Activated CD4-positive, CD25-positive, alpha-beta regulatory T cell treated with anti-CD3 and anti-CD28 coated beads, Interleukin-2, amount 50 U/mL, for 24 hours (primary cell): ENCODE measurements at regions not wholly inside any gene's neighbourhood (a gene's known extent, or its start where the extent isn't known, plus 50 kb on each side); places are given as distances from the start of the nearest gene placed in this dataset.
"Not testable (repeated sequence)": the region's sequence is repeated elsewhere in the genome, so short reads cannot be mapped to it uniquely, and the experiment has no call there.

Experiments used
- ATAC-seq, 2 donors: fragments of 150-1000 bp; cut with Tn5 transposase; one replicate each; pipeline ENCODE4 v1.10.0; 2021; ENCODE audit warnings: mild to moderate bottlenecking in 1 of 2, moderate library complexity in 1 of 2

DNA sequence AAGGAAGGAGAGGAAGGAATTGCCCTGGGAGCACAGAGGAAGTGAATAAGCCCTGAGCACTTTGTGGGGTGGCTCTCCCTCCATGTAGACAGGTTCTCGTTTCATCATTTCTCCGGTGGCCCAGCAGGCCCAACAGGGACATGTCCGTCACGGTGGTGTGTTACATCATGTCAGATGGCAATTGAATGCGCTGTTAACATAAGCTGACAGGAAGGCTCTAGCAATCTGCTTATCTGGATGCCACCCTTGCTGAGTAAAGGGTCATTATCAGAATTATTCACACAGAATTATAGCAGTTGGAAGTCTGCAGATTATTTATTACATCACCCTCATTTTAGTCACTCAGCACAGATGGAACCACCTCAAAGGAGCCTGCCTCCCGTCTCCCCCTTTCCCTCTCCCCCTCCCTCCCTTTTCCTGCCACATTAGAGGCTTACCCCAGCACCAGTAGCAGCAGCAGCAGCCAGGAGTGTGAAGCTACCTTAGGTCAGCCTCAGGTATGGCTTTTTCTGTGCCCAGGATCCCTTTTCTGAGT lies 124.3 kb upstream of the TRIM2 start:
- no peak for ATAC-seq

DNA sequence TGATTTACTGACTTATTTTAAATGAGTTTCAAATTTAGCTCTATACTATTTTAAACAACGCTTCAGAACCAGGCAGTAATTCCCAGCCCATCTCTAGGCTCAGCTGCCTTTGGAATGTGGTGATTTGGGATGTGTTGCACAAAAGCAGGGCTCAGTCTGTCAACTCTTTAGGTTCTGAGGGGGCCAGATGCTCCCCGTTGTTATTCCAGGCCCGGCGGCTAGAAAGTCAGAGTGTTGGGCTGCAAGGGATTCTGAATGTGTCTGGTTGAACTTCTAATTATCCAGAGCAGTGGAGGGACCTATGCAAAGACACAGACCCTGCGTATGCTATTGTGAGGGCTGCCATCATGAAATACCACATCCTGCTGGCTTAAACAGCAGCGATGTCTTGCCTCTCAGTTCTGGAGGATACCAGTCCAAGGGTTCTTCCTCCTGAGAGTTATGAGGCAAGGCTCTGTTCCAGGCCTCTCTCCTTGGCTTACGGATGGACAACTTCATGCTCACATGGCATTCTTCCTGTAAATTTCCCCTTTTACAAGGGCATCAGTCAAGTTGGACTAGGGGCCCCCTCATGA lies 123.2 kb upstream of the TRIM2 start:
- no peak for ATAC-seq

DNA sequence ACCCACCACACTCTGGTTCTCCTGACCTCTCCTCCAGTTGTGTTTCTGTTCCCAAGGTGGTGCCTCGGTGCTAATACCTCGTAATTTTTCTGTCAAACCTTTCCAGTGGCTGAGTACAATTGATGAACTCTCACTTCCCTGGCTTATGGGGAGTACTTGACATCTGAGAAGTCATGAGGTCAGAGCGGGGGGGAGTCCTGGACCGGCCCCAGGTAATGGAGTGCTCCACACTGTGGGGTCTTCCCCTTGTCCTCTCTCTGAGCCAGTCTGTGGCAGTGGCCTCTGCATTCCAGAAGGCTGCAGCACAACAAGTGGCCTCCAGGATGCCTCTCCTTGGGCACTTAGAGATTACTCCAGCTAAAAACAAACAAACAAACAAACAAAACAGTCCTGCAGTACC lies 122.5 kb upstream of the TRIM2 start:
- no peak for ATAC-seq

DNA sequence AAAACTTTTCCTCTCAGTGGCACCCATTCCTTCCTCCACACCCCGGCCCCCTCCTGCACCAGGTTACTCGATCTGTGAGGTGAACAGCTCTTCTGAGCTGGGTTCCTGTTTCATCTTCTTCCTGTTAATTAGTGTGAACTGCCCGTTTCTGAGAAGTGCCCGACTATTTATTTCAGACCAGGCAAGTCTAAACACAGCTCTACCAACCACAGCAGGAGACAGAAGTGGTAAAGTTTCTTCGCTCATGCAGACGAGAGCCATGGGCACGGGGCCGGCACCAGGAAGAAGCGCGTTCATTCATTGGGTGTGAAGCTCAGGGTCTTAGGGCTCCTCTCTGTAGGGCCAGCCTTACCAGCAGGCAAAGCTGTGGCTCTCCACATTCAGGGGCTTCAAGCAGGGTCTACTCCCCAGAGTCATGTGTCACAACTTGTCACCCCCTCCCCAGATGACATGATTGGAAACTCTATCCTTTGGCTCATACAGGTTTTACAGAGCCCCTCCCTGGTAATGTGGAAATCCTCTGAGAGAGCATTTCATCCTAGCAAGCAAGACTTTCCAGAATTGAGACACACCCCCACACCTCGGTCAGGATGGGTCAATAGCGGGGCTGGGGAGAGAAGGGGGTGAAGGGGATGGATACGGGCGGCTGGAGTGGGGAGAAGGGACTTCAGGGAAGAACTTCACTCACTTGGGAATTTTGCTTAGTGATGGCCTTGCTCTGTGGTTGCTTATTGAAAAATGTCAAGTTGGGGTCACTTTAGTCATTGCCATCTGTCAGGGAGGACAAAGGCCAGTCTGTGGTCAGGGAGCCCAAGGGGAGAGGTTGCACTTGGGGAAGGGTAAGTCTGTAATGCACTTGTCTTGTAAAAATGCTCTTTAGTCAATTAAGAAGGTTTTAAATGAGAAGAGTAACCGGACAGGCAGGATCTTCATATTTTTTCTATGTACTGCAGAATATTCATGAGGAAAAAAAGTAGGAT lies 121.6 kb upstream of the TRIM2 start:
- ATAC-seq = peak in 1 of 2 donors; percentile 24

DNA sequence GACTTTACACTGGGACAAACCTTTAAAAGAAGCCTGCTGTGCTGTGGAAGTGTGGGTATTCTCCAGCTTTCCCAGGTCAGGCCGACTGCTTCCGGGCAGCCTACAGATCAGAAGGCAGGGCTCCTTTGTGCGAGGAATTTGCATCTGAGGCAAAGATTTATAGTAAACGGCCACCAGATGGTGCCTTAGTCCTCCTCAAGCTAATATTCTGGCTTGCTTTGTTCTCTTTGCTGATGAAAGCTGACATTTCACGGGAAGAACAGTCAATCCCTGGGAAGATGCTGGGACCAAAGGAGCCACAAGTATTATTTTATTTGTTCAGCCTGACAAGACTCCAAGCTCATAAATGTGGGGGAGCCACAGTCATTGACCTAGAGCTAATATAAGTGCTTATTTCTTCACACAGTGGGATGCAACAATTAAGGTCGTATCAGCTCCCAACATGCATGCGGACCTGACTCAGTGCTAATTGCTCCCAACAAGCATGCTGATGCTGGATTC lies 120.7 kb upstream of the TRIM2 start:
- ATAC-seq = peak in 1 of 2 donors; percentile 41

DNA sequence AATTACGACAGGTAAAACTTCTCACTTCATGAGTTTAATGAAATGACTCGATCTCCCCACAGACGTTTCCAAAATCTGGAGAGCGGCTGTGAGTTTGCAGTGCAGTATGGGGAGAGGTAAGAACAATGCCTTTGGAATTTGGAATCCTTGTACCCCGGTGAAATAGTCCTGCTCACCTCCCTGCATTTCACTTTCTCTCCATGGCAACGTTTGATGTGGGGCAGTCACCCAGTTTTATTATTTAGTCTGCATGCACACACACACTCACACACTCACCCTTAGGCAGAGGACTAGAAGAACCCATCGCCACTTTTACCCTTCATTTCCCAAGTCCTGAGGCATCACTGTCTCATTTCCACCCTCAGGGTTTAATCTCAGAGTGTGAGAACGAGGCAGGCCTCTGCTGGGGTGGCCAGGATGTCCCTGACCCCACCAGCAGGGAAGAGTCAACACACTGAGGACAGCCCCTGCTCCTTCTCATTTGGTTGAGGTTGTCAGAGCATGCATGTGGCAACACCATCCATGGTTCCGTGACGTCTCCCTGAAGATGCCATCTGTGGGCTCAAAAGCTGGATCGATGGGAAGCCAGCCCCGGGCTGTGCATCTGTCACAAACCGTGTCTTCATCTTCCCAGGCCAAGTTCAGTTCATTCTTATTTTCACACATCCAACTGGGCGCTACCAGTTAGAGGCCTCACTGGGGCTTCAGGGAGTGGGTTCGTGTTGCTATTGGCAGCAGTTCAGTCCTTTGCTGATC lies 119.8 kb upstream of the TRIM2 start:
- ATAC-seq = no peak

DNA sequence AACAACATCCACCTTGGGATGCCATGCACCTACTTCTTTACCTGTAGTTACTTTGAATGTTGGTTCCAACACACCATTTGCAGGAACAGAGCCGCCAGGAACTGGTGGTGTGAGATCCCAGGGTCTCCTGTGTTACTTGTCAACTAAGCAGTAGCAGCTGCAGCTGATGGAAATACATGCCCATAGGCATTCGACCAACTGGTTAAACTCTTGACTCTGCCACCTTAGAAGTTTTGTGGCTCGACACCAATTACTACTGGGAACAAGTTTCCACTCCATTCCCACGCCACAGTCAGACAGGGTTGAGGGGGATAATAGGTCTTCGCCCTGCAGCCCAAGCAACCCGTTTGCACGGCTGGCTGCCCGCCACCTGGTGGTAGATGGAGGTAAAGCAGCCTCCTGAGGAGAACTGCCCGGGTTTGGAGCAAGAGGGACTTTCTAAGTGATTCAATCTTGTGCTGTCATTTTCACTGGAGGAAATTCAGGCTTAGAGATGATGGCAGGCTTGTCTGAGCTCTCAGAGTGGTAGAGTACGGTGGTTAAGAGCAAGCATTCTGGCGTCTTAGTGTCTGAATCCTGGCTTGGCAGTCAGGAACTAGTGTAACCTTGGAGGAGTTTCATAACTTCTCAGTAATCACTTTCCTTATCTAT lies 119.1 kb upstream of the TRIM2 start:
- ATAC-seq = peak; percentile 80 to 90

DNA sequence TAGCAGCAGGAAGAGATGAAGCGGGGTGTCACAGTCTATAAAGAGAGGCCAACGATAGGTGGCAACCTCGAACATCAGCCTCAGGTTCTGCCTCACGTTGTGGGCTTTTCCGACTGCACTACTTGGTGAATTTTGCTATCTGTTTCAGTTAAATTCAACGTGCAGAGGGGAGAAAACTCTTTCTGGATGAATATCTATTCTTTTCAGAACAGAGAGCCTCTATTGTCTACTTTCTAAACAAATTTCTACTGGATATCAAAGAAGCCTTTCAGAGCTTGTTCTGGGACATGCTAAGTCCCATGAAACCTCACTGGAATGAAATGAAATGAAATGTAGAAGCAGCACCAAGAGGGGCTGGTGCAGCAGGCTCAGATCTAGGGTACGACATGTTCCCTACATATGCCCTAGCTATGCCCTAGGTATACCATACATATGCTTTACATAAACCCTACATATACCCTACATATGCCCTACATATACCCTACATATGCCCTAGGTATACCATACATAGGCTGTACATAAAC lies 116.5 kb upstream of the TRIM2 start:
- ATAC-seq = no peak

DNA sequence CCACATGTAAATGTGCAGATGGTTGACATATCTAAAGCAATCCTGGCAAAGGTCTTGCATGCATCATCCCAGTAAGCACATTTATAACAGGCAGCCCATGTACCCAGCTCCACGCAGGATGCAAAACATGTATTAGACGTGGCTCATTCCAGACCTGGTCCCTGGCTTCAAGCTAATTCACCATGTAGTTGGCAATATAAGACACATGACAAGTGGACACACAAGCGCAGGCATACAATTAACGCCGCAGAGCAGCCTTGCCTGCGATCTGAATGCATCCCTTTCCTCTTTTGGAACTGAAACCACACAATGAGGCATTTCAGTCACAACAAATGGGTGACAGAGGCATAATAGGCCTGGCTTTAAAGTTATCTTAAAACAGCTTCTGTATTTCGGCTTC lies 114.5 kb upstream of the TRIM2 start:
- ATAC-seq = no peak

DNA sequence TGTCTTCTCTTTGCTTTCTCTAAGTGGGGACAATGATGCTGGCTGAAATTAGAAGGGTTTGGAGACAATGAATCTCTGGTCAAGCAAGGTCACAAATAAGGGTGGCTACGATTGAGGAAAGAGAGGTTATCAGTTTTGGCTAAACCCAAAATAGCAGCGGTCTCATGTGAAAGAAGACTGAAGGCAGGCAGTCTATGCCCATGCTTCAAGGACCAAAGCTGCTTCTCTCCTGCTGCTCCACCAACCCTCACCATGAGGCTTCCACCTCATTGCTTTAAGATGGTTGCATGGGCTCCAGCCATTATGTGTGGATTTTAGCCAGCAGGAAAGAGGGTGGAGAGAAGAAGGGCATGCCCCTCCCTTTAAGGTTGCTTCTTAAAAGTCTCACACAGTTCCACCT lies 114.1 kb upstream of the TRIM2 start:
- ATAC-seq = no peak

DNA sequence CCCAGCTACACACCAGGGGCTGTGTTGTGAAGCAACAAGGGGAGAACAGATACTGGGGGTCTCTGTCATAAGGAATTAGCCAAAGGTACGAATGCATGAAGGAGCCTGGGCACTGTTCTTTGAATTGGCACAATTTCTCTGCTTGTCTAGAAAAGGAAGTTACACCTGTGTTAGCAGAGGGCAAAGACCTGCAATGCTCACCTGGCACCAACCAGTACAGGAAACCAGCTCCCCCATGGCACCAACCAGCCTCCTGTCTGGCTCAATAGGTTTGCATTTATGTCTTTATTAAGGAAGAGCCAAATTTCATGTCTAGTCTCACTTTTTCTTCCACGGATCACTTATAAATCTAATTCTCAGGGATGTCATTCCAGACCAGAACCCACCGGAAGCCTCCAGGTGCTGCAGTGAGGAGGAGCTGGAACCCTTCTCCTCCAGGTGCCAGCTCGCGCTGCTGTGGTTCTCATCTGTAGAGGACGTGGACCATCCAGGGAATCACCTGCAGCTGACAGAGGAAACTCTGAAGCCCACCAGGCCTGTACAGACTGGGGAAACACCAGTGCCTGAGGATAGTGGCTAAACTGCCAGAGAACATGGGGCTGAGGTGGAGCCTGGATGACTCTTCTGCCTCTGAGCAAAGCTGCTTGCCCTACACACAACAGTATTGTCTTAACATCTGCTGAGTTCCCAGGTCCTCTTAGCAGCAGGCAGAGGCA lies 113.4 kb upstream of the TRIM2 start:
- ATAC-seq = no peak

DNA sequence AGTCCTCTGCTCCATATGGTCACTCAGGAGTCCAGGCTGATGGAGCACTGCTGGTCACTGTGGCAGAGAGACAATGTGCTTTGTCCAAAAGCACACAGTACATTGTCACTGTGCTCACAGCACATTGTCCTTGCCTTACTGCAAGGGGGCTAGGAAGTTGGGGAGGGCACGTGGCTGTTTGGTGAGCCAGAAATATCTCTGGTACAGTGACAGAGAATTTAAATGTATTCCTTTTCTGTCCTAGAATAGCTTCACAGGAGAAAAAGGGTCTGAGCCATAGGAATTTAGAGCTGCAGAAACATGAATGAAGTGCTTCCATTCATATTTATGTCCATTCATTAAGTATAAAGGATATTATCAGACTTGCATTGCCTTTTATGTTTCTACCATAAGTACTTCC lies 110.8 kb upstream of the TRIM2 start:
- no peak for ATAC-seq

DNA sequence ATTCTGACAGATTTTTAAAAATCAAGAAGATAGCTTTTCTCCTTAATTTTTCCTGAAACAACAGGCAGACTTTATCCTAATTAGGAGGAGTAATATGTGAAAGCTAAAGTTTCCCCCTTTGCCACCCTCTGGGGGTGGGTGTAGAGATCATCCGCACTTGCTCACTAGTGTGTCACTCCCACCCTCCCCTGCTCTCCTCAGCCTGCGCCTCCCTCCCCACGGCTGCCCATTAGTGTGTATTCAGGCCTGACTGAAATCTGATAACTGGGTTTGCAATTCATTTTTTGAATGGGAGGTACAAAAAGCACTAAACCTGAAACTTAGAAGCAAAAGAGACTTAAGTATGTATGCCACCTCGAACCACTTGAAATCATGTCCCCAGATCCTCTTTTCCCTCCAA lies 110.4 kb upstream of the TRIM2 start:
- no peak for ATAC-seq

DNA sequence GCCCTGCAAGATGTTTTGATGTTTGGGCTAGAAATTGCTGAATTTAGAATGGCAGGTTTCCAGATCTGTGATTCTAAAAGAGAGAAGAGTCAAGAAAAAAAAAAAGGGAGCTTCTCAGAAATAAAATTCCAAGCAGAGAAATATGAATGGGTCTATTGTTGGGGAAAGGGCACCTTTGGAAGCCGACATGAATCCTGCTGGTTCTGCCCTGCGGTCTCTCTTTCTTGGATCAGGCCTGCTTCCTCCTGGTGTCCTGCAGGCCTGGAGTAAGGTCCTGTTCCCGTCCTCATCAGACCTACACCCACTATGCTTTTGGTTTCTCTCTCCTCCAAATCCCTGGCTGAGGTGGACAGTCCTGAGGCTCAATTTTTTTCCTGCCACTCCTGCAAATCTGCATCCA lies 109.8 kb upstream of the TRIM2 start:
- ATAC-seq = no peak

DNA sequence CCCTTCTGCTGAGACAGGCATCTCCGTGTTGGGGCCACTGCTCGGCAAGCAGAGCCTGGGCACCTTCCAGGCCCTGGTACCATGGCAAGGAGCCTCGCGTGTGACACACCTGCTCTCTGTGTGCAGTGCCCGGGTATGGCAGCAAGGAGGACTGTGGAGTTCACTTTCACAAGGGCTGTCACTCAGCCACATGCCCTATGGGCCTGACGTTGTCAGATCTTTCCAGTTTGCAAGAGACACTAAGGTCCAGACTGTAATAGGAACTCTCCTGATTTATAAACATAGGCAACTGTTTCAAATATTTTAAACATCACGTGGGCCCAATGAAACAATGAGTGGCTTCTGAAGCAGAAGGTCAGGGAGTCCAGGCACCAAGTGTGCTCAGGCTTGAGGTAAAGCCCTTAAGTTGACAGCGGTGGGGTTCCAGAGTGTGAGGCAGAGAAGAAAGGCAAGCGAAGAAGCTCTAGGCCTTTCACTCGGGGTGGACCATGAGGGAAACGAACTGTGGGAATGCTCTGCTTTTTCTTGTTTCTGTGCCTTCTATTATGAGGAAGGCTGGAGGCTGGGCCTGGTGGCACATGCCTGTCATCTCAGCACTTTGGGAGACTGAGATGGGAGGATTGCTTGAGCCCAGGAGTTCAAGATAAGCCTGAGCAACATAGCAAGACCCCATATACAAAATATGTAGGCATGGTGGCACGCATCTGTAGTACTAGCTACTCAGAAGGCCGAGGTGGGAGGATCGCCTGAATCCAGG lies 108.6 kb upstream of the TRIM2 start:
- ATAC-seq = no peak

DNA sequence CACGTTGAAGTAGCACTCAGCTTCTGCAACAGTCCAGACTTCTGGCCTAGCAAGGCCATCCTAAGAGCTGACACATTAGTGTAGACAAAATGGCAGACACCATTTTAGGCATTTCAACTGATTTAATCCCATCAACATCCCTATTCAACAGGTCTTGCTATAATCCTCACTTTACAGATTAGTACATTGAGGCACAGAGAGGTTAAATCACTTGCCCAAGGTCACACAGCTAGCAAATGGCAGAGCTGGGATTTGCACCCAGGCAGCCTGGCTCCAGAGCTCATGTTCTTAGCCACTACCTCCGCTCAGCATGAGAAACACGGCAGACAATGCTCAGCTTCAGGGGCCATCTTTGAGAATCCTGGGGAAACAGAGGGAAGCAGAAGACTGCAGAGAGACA lies 107.9 kb upstream of the TRIM2 start:
- ATAC-seq = no peak

DNA sequence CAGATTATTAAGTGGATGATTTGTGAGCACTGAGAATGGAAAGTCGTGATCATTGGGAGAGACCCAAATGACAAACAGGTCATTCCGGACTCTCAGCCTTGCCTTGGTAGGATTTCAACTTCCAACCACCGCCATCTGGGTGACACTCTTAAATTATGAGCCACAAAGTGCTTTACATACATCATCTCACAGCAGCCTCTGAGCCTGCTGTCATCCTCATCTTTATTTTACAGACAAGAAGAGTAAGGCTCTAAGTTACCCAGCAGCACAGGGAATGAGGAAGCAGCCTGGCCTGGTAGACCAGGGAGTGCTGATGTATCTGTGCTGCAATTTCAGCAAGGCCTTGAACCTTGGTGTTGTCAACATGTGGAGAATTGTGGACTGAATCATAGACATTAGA lies 105.8 kb upstream of the TRIM2 start:
- no peak for ATAC-seq

DNA sequence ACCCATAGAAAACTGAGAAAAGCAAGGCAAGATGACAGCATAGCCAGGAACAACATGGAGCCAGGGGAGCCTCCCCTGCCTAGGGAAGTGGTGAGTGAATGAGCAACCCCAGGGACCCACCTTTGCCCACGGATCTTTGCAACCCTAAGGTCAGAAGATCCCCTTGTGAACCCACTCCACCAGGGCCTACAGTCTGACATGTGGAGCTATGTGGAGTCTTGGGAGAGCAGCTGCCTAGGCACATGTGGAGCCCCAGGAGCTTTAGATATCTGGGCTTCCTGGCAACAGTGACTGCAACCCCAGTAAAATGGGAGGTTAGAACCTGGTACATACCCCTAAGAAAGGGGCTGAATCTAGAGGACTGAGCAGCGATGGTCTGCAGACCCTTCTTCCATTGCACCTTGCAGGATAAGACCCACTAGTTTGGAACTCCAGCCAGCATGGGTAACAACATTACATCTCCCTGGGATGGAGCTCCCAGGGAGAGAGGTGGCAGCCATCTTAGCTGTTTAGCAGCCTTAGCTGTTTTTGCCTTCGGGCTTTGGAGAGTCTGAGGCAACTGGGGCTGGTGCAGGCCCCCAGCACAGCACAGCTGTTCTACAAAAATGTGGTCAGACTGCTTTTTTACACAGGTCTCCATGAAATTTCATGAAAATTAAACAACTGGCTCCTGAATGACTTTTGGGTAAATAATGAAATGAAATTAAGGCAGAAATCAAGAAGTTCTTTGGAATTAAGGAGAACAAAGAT lies 104.7 kb upstream of the TRIM2 start:
- no peak for ATAC-seq

DNA sequence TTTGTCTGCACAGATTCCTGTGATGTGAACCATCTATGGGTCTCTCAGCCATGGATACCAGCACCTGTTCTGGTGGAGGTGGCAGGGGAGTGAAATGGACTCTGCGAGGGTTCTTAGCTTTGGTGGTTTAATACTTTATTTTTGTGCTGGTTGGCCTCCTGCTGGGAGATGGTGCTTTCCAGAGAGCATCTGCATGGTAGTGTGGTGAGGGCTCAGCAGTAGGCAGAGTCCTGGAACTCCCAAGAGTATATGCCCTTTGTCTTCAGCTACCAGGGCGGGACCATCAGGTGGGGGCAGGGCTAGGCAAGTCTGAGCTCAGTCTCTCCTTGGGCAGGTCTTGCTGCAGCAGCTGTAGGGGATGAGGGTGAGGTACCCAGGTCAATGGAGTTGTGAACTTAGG lies 97.5 kb upstream of the TRIM2 start:
- not testable (repeated sequence) for ATAC-seq

DNA sequence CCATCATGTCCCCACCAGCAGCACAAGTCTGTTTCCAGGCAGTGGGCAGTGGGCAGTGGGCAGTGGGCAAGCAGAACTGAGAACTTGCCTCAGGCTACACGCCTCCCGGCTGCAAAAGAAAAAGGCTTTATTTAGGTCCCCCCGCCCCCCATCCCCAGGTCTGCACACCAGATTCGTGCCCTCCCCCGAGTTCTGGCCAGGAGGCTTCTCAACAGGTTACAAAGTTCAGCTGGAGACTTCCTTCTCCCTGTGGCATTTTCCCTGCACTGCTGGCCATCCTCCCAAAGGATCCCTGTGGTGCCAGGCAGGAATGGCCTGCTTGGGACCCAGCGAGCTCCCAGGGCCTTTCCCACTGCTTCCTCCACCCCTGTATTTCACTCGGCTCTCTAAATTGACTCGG lies 97.0 kb upstream of the TRIM2 start:
- ATAC-seq = no peak
